Caco-2 (cell line): ENCODE measurements at regions not wholly inside any gene's neighbourhood (a gene's known extent, or its start where the extent isn't known, plus 50 kb on each side); places are given as distances from the start of the nearest gene placed in this dataset.

Experiments used
- BruUV-seq: library from RNA; stranded (reverse); fragments of 400-500 nt; replicated peaks from 2 replicates; lab custom pipeline; 2021; lab: Mats Ljungman, UMichigan
- CTCF ChIA-PET: fragments of 300-600 bp; sonication (Branson Sonifier 250); formaldehyde crosslinking; loops from one replicate; lab custom pipeline; 2022; ENCODE audit warnings: antibody characterized with exemption; lab: Charles Lee
- POLR2A ChIA-PET: fragments of 300-600 bp; sonication (Branson Sonifier 250); formaldehyde crosslinking; loops from one replicate; lab custom pipeline; 2022; ENCODE audit warnings: antibody characterized with exemption; lab: Charles Lee
- DNase-seq, 2 experiments: peaks; one replicate each; pipeline versions ENCODE4 v3.0.0 to v3.0.0-alpha.2; 2020 to 2022
- H3K27me3 ChIP-seq: replicated peaks from 2 replicates; pipeline ENCODE4 v1.6.0; 2011; ENCODE audit warnings: low read length; ENCODE audit not compliant: control insufficient read depth, insufficient read depth
- H3K36me3 ChIP-seq: 2 replicates; pipeline ENCODE4 v1.5.1; 2011; ENCODE audit warnings: low read length; ENCODE audit not compliant: control insufficient read depth, insufficient read depth
- H3K4me1 ChIP-seq: fragments of 250-450 bp; sonication (Bioruptor Pico); 2 replicates; pipeline ENCODE4 v1.5.1; 2020; ENCODE audit warnings: mild to moderate bottlenecking
- H3K4me3 ChIP-seq: 2 replicates; pipeline ENCODE4 v1.5.1; 2011; ENCODE audit warnings: low read depth, mild to moderate bottlenecking, control low read depth, low read length
- H3K9me3 ChIP-seq: fragments of 250-450 bp; sonication (Bioruptor Pico); 2 replicates; pipeline ENCODE4 v1.5.1; 2020; ENCODE audit warnings: mild to moderate bottlenecking, moderate library complexity
- H3K27ac Mint-ChIP-seq: one replicate; pipeline ENCODE4 v1.8.0; 2022; ENCODE audit warnings: mixed read lengths; ENCODE audit not compliant: unreplicated experiment
- H3K27me3 Mint-ChIP-seq: one replicate; pipeline ENCODE4 v1.8.0; 2022; ENCODE audit warnings: mixed read lengths; ENCODE audit not compliant: insufficient read depth, unreplicated experiment
- H3K36me3 Mint-ChIP-seq: one replicate; pipeline ENCODE4 v1.8.0; 2022; ENCODE audit warnings: mild to moderate bottlenecking, mixed read lengths; ENCODE audit not compliant: insufficient read depth, unreplicated experiment
- H3K4me1 Mint-ChIP-seq: one replicate; pipeline ENCODE4 v1.8.0; 2022; ENCODE audit warnings: low read depth, mixed read lengths; ENCODE audit not compliant: unreplicated experiment
- H3K4me3 Mint-ChIP-seq: one replicate; pipeline ENCODE4 v1.8.0; 2022; ENCODE audit warnings: mild to moderate bottlenecking, moderate library complexity, mixed read lengths; ENCODE audit not compliant: unreplicated experiment
- H3K9me3 Mint-ChIP-seq: one replicate; pipeline ENCODE4 v1.8.0; 2022; ENCODE audit warnings: mixed read lengths; ENCODE audit not compliant: unreplicated experiment
- CTCF ChIP-seq, 2 experiments: fragments of 200-600 bp in 1 of 2; IDR thresholded peaks; 1 replicate in 1 of 2; 2 replicates in 1 of 2; pipeline versions ENCODE4 v1.5.1 to v1.8.0; 2011 to 2022; ENCODE audit warnings: antibody characterized with exemption in 1 of 2, control low read depth in 1 of 2, inconsistent platforms in 1 of 2, low read depth in 1 of 2, low read length in 1 of 2, mild to moderate bottlenecking in 1 of 2, moderate library complexity in 1 of 2; ENCODE audit not compliant: insufficient read depth in 1 of 2, severe bottlenecking in 1 of 2, unreplicated experiment in 1 of 2
- intact Hi-C: fragments of 100-400 bp; cut with micrococcal nuclease; formaldehyde crosslinking; loops from one replicate; pipeline ENCODE4 v1.10.0; 2022; ENCODE audit not compliant: unreplicated experiment

DNA sequence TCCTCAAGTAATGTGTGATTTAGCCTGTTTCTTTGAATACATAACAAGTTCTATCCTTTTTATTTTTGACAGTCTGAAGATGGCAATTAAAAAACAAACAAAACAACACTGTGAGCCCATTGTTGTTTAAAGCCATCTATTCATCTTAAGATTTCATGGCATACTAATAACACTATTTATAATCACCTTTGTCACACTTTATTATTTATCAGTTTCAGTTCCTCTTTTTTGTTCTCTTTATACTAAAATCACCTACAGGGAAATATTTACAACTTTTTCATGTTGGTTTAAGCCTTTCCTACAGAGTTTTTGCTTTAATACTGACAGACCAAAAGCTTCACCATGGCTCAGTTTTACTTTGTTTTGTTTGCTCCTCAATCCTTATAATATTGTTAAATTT lies 247.4 kb upstream of the CTSO start:
- intact Hi-C loops, result no loop called here
- H3K9me3 ChIP-seq, result no peaks in the 10 kb centered on the region
- POLR2A ChIA-PET, result no interaction called here
- Mint-ChIP-seq H3K4me3 (no peak overlapping the region), H3K27me3 (peaks cover 4% of the 10 kb centered on the region), H3K4me1 (no peaks in the 10 kb centered on the region), H3K36me3 (no peaks in the 10 kb centered on the region), H3K27ac (no peak overlapping the region), H3K9me3 (no peaks in the 10 kb centered on the region)
- no TSS peak for BruUV-seq
- no peaks in the 10 kb centered on the region for H3K36me3 ChIP-seq
- no peaks in the 10 kb centered on the region for H3K27me3 ChIP-seq
- H3K4me1 ChIP-seq, result no peaks in the 10 kb centered on the region
- CTCF ChIA-PET, result no interaction called here
- H3K4me3 ChIP-seq, result no peak overlapping the region
- DNase-seq, result no peak
- no peak for TF ChIP-seq CTCF (IDR thresholded peaks at IDR 0.05; ENCODE audit: insufficient read depth in 1 of 2, low read depth in 1 of 2, low read length in 1 of 2, severe bottlenecking in 1 of 2, unreplicated experiment in 1 of 2)

GRCh38 chr4:156198511-156198910 lies 244.8 kb upstream of the CTSO start:
- ChIA-PET POLR2A (no interaction called here), CTCF (no interaction called here)
- TF ChIP-seq CTCF (IDR thresholded peaks at IDR 0.05; ENCODE audit: insufficient read depth in 1 of 2, low read depth in 1 of 2, low read length in 1 of 2, severe bottlenecking in 1 of 2, unreplicated experiment in 1 of 2), result no peak
- Mint-ChIP-seq H3K4me1 (no peaks in the 10 kb centered on the region), H3K27ac (no peak overlapping the region), H3K27me3 (peaks cover 4% of the 10 kb centered on the region), H3K4me3 (no peak overlapping the region), H3K36me3 (no peaks in the 10 kb centered on the region), H3K9me3 (no peaks in the 10 kb centered on the region)
- no TSS peak for BruUV-seq
- Histone ChIP-seq H3K4me1 (no peaks in the 10 kb centered on the region), H3K9me3 (no peaks in the 10 kb centered on the region), H3K4me3 (no peak overlapping the region), H3K27me3 (no peaks in the 10 kb centered on the region), H3K36me3 (no peaks in the 10 kb centered on the region)
- DNase-seq, result no peak
- intact Hi-C loops, result no loop called here

DNA sequence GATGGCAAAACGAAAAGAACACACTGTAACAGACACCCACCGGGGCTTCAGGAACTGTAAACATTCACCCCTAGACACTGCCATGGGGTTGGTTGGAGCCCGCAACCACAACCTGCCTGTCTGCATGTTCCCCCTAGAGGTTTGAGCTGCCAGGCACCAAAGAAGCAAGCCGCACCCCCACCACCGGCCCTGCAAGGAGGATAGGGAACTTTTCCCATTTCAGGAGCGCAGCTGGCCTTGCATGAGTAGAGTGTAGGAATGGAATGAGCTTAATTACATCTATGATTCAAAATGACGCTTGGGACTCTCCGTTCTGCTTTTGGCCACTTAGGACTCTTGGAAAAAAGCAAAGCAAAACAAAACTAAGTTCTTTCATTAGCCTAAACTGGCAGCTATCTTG lies 243.6 kb upstream of the CTSO start:
- Mint-ChIP-seq H3K27ac (no peak overlapping the region), H3K36me3 (no peaks in the 10 kb centered on the region), H3K4me3 (no peak overlapping the region), H3K9me3 (no peaks in the 10 kb centered on the region), H3K4me1 (no peaks in the 10 kb centered on the region), H3K27me3 (peaks cover 3% of the 10 kb centered on the region)
- Histone ChIP-seq H3K4me1 (0 out of 2 replicates have a peak, but pooled peaks cover under 1% of the 10 kb centered on the region), H3K4me3 (no peak overlapping the region), H3K27me3 (no peaks in the 10 kb centered on the region), H3K9me3 (no peaks in the 10 kb centered on the region), H3K36me3 (no peaks in the 10 kb centered on the region)
- CTCF ChIA-PET, result no interaction called here
- POLR2A ChIA-PET, result no interaction called here
- no TSS peak for BruUV-seq
- TF ChIP-seq CTCF (IDR thresholded peaks at IDR 0.05; ENCODE audit: insufficient read depth in 1 of 2, low read depth in 1 of 2, low read length in 1 of 2, severe bottlenecking in 1 of 2, unreplicated experiment in 1 of 2), result no peak
- DNase-seq, result no peak
- intact Hi-C loops, result no loop called here
